ENCODE measurements at regions not wholly inside any gene's neighbourhood (a gene's known extent, or its start where the extent isn't known, plus 50 kb on each side); places are given as distances from the start of the nearest gene placed in this dataset.

GRCh38 chr13:95480791-95481780 lies 71.4 kb upstream of the CLDN10 start:
- Histone ChIP-seq H3K27me3 (ENCODE audit: control insufficient read depth in 2 of 2, insufficient read depth in 2 of 2, low read length in 2 of 2) (no peaks in the 10 kb centered on the region), H3K79me2 (ENCODE audit: control insufficient read depth, insufficient read depth, low read length) (no peaks in the 10 kb centered on the region), H3K9me3 (replicated peaks; ENCODE audit: control insufficient read depth, insufficient read depth, low read depth, low read length) (no peaks in the 10 kb centered on the region), H4K20me1 (replicated peaks; ENCODE audit: control insufficient read depth, insufficient read depth, low read length) (no peaks in the 10 kb centered on the region), H3K9me1 (ENCODE audit: control insufficient read depth, insufficient read depth, low read length) (no peaks in the 10 kb centered on the region), H3K36me3 (ENCODE audit: control insufficient read depth, insufficient read depth, low read length) (no peaks in the 10 kb centered on the region), H3K9ac (ENCODE audit: insufficient read depth in 1 of 2, low read depth in 2 of 2, low read length in 2 of 2) (no peak overlapping the region), H3K4me1 (replicated peaks in 1 of 2; ENCODE audit: control insufficient read depth in 2 of 2, insufficient read depth in 2 of 2, low read length in 2 of 2) (peaks cover 0 to 26% of the 10 kb centered on the region in 2 experiments; a peak in 3 of 5 replicates), H3K4me3 (no peak overlapping the region), H3K27ac (ENCODE audit: extremely low read depth, low read depth, low read length) (no peak overlapping the region), H3K4me2 (ENCODE audit: insufficient read depth, low read length) (no peak overlapping the region), H2AFZ (ENCODE audit: low read depth, low read length) (no peak overlapping the region)
- BruUV-seq (replicated peaks), result no TSS peak
- ATAC-seq, result no peak
- TF ChIP-seq NONO (IDR thresholded peaks at IDR 0.05; ENCODE audit: low read depth in 2 of 2, low read length in 1 of 2) (no peak), SIN3A (IDR thresholded peaks at IDR 0.05; ENCODE audit: borderline replicate concordance in 2 of 2, control insufficient read depth in 1 of 2, low read depth in 2 of 2, low read length in 2 of 2) (no peak), HCFC1 (IDR thresholded peaks at IDR 0.05; ENCODE audit: low read depth, low read length) (no peak), ZNF232 (CRISPR knock-in tag; IDR thresholded peaks at IDR 0.05) (no peak), MTA2 (IDR thresholded peaks at IDR 0.05; ENCODE audit: low read depth) (no peak), HMG20B (CRISPR knock-in tag; IDR thresholded peaks at IDR 0.05) (no peak), DEAF1 (CRISPR knock-in tag; IDR thresholded peaks at IDR 0.05) (no peak), RBM15 (IDR thresholded peaks at IDR 0.05; ENCODE audit: insufficient read depth, low read length) (no peak), PHF20 (IDR thresholded peaks at IDR 0.05; ENCODE audit: partially characterized antibody) (no peak), KAT8 (IDR thresholded peaks at IDR 0.05; ENCODE audit: low read depth) (no peak), ETS2 (tag; IDR thresholded peaks at IDR 0.05; ENCODE audit: borderline replicate concordance, poor library complexity, severe bottlenecking) (no peak)
- intact Hi-C loops (cut with micrococcal nuclease), result no loop called here
- 25% methylated on average over 6 of the region's 7 CpGs for WGBS (ENCODE audit: insufficient coverage, low coverage, missing lambda C conversion rate)
- ChIA-PET POLR2A (interaction anchor here (0.6 to 0.9 kb wide), 3 partner anchors 9 to 1004 kb away, joined by 3 read pairs; no protein-coding TSS in a partner anchor), CTCF (ENCODE audit: low intra/inter-chr PET ratio) (no interaction called here)
- in situ Hi-C loops (cut with MboI), result no loop called here
- no peak for DNase-seq (ENCODE audit: extremely low read depth in 1 of 4, low spot score in 3 of 4)
- no peak for FAIRE-seq
